ENCODE measurements at regions not wholly inside any gene's neighbourhood (a gene's known extent, or its start where the extent isn't known, plus 50 kb on each side); places are given as distances from the start of the nearest gene placed in this dataset.
"Not testable (repeated sequence)": the region's sequence is repeated elsewhere in the genome, so short reads cannot be mapped to it uniquely, and the experiment has no call there.

DNA sequence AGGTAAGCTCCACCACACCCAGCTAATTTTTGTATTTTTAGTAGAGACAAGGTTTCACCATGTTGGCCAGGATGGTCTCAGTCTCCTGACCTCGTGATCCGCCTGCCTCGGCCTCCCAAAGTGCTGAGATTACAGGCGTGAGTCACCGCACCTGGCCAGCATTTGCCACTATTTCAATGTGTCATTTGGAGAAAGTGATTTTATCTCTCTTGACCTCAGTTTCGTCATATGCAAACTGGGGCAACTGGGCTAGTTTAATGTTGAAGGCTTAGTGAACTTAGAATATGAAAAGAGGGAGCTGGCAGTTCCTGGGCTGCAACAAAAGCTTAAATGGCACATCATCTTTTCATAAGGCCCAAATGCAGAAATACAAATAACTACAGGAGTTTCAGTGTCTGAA, 88.6 kb upstream of the DYNAP start:
- TF ChIP-seq, protein P1, sequence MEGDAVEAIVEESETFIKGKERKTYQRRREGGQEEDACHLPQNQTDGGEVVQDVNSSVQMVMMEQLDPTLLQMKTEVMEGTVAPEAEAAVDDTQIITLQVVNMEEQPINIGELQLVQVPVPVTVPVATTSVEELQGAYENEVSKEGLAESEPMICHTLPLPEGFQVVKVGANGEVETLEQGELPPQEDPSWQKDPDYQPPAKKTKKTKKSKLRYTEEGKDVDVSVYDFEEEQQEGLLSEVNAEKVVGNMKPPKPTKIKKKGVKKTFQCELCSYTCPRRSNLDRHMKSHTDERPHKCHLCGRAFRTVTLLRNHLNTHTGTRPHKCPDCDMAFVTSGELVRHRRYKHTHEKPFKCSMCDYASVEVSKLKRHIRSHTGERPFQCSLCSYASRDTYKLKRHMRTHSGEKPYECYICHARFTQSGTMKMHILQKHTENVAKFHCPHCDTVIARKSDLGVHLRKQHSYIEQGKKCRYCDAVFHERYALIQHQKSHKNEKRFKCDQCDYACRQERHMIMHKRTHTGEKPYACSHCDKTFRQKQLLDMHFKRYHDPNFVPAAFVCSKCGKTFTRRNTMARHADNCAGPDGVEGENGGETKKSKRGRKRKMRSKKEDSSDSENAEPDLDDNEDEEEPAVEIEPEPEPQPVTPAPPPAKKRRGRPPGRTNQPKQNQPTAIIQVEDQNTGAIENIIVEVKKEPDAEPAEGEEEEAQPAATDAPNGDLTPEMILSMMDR (IDR thresholded peaks at IDR 0.05), result not testable (repeated sequence)
- TF ChIP-seq, protein P2, sequence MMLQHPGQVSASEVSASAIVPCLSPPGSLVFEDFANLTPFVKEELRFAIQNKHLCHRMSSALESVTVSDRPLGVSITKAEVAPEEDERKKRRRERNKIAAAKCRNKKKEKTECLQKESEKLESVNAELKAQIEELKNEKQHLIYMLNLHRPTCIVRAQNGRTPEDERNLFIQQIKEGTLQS (CRISPR knock-in tag; conservative IDR thresholded peaks at IDR 0.05), result not testable (repeated sequence)
- TF ChIP-seq, protein P3, sequence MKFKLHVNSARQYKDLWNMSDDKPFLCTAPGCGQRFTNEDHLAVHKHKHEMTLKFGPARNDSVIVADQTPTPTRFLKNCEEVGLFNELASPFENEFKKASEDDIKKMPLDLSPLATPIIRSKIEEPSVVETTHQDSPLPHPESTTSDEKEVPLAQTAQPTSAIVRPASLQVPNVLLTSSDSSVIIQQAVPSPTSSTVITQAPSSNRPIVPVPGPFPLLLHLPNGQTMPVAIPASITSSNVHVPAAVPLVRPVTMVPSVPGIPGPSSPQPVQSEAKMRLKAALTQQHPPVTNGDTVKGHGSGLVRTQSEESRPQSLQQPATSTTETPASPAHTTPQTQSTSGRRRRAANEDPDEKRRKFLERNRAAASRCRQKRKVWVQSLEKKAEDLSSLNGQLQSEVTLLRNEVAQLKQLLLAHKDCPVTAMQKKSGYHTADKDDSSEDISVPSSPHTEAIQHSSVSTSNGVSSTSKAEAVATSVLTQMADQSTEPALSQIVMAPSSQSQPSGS (CRISPR knock-in tag; IDR thresholded peaks at IDR 0.05; ENCODE audit: borderline replicate concordance, low read depth), result not testable (repeated sequence)
- not testable (repeated sequence) for TF ChIP-seq NFYB (CRISPR knock-in tag; conservative IDR thresholded peaks at IDR 0.05; ENCODE audit: low read depth); TP53 (CRISPR knock-in tag; IDR thresholded peaks at IDR 0.05); JUN (CRISPR knock-in tag; IDR thresholded peaks at IDR 0.05)
- TF ChIP-seq, protein P4, sequence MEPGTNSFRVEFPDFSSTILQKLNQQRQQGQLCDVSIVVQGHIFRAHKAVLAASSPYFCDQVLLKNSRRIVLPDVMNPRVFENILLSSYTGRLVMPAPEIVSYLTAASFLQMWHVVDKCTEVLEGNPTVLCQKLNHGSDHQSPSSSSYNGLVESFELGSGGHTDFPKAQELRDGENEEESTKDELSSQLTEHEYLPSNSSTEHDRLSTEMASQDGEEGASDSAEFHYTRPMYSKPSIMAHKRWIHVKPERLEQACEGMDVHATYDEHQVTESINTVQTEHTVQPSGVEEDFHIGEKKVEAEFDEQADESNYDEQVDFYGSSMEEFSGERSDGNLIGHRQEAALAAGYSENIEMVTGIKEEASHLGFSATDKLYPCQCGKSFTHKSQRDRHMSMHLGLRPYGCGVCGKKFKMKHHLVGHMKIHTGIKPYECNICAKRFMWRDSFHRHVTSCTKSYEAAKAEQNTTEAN (CRISPR knock-in tag; IDR thresholded peaks at IDR 0.05), result not testable (repeated sequence)

Data from WTC11 (cell line).